KBM-7 (cell line): ENCODE measurements at regions not wholly inside any gene's neighbourhood (a gene's known extent, or its start where the extent isn't known, plus 50 kb on each side); places are given as distances from the start of the nearest gene placed in this dataset.

Source experiments
- DNase-seq: peaks from one replicate; pipeline ENCODE4 v3.0.0-alpha.2; 2015
- in situ Hi-C: fragments of 300-500 bp; cut with MboI; formaldehyde crosslinking; loops from 2 replicates; pipeline ENCODE4 v1.14.3; 2020; ENCODE audit warnings: low sequenced_read_pairs, low pct_unique_long_range_greater_than_20kb, mixed read lengths

- in situ Hi-C loops = no loop called here
These were observed 71.0 kb downstream of the SEM1 start for GRCh38 chr7:96638669-96639068.

GRCh38 chr7:96637522-96637921 lies 72.1 kb downstream of the SEM1 start:
- no peak for DNase-seq
- in situ Hi-C loops = no loop called here

More at GRCh38 chr7:96638669-96639068, 71.0 kb downstream of the SEM1 start:
- DNase-seq = no peak

DNA sequence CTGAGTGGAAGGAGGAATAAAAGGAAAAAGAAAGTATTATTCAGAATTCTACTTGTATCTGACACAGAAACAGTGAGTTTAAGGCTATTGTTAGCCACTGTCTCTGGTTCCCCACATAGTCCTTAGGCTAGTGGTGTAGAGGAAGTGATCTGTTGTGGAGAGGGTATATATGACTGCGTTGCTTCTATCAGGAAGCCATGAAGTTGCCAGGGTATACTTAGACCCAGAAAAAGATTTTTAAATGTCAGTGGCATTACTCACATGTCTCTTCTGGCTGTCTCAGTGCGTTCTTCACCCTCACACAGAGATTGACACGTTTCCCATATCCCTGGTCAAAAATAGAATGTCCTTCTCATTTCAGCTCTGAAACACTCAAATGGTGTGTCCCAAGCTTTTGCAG lies 72.7 kb downstream of the SEM1 start:
- in situ Hi-C loops = no loop called here
- DNase-seq = no peak

DNA sequence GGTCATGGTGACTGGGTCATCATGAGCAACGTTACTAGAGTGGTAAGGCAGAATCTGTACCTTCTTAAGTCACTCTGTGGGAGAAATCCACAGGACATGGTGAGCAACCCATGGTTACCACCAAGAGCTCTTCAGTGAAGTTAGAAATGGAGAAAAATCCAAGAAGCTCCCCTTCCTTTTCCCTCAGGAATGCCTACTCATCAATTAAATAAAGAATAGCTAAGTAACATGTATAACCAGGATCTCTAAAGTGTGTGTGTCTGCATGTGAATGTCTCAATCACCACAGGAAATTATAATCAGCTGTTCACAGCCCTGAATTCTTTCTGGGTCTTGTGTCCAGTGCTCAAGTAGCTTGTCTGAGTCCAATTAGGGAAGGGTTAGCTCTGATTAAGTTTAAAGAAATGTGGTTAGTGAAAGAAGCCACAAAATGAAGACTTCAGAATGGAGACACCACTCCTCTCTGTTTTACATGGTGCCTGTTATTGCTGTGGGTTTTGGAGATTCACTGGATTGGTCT lies 73.2 kb downstream of the SEM1 start:
- no peak for DNase-seq
- in situ Hi-C loops = no loop called here

GRCh38 chr7:96629884-96630283 lies 79.8 kb downstream of the SEM1 start:
- DNase-seq = no peak
- in situ Hi-C loops = no loop called here

GRCh38 chr7:96624954-96625353 lies 84.7 kb downstream of the SEM1 start:
- in situ Hi-C loops = no loop called here
- DNase-seq = no peak

DNA sequence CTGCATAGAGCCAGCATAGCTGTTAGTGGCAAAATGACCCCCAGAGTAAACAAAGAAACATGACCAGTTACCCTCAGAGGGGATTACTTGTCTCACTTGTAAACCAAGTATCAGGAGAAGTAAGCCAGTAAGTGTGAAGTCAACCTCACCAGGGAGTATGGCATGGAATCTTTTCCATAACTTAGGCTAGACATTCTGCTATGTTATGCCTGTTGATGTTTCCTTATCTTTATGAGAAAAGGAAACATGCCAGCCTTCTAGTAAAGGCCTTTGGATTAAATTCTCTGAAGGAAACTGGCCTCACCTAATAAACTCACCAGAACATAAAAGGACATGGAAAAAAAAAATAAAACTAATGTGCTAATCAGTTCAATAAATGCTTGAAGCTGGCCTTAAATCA lies 87.7 kb downstream of the SEM1 start:
- in situ Hi-C loops = no loop called here
- DNase-seq = no peak

GRCh38 chr7:96614154-96614867 lies 95.3 kb downstream of the SEM1 start:
- no peak for DNase-seq
- in situ Hi-C loops = no loop called here

DNA sequence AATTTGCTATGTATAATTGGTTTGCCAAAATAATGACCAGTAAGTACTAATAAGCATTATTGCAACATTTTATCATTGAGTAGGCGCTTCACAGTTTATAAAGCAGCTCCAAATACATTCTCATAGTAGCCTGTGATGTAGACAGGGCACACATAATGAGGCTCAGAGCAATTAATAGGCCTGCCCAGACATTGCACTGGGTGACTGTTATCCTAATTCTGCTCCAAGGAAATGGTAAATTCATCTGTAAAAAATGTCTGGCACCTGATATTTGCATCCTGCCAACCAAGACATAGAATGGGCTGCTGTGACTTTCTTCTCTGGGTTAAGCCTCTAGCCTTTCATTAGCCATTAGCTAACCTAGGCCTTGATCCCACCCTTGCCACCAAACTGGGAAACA lies 97.6 kb downstream of the SEM1 start:
- no peak for DNase-seq
- in situ Hi-C loops = no loop called here

DNA sequence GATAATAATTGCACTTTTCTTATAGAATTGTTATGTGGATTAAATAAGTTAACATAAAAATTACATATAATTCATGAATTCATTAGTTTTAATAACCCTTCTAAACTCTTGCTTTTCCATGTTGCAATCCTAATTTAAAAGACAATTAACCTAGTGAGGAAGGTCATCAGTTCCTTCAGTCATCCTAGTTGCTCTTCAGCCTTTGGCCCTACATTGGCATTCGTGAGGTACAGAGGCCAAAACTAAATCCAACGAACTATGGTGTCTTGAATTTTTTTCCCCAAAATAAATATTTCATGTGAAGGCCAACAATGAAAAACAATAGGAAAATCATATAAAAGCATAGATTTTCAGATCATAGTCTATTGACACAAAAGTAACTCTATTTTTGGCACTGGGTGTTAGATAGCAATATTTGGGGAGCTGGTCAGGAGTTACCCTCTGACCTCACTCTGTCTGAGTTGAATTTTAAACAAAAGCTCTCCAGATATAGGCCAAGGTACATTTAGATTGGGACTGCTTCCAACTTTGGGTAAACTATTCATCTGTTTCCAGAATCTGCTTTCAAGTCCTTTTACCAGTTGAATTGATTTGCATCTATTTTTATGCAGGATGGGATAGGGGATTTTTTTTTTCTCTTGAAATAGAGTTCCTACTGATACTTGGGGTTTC lies 104.5 kb downstream of the SEM1 start:
- in situ Hi-C loops = no loop called here

DNA sequence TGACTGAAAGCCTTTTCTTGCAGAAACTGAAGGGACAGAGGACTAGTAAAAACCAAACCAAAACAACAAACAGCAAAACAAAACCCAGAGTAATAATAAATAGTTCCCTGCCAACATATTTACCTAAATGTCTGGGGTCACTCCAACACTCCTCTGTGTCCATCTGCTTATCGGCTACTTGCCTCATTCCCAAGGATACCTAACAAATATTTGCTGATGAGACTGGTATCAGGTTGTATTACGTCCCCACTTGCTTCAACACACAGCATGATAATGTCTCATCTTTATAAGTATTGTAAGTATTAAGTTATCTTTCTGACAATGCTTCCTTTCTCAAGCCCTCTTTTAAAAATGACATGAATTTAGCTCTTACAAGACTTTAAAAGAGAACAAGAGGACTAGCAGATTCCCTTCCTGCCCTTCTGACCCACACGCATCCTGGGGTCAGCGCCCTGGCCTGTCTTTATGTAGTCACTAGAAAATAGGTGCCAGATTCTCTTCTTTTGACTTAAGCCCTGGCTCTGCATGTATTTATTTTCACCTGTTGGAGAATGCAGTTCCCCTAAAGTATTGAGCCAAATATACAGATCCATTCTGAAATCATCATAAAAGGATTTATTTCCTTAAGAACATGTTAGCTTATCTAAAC lies 110.2 kb downstream of the SEM1 start:
- no peak for DNase-seq
- in situ Hi-C loops = no loop called here

More for the DNA sequence above, 104.5 kb downstream of the SEM1 start:
- no peak for DNase-seq

- in situ Hi-C loops = no loop called here
These were observed 111.2 kb downstream of the SEM1 start for GRCh38 chr7:96598421-96598820.

DNA sequence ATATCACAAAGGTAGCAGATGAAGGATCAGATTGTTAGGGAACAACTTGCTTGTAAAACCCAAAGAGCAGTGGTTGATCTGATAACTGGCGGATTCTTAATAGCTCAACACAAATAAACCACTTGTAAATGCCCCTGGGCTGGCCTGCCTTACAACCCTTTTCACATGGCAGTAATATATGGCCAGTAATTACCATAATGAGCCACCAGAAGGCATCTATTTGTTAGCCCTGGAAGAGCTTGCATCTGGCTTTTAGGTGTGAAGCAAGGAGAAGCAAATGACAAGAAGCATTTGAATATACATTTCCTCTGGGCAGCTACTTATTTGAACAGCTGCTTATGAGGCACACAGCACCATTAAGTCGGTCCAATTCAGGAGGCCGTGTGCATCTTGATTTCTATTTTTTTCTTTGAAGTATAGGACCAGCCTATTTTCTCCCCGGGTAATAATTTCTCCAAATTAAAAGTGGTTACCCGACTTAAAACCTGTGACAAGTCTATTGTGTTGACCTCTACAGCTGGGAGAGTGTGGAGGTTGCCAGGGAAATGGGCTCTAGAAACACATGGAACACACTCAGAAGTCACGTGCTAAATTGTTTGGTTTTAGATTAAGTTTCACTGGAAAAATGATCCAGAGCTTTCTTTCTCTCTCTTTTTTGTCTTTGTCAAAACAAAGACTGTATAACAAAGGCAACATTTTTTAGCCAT lies 113.4 kb downstream of the SEM1 start:
- DNase-seq = peak; percentile 9
- in situ Hi-C loops = no loop called here

More at GRCh38 chr7:96598421-96598820, 111.2 kb downstream of the SEM1 start:
- DNase-seq = no peak

- DNase-seq = no peak
- in situ Hi-C loops = no loop called here
These were observed 117.6 kb downstream of the SEM1 start for GRCh38 chr7:96591900-96592676.

DNA sequence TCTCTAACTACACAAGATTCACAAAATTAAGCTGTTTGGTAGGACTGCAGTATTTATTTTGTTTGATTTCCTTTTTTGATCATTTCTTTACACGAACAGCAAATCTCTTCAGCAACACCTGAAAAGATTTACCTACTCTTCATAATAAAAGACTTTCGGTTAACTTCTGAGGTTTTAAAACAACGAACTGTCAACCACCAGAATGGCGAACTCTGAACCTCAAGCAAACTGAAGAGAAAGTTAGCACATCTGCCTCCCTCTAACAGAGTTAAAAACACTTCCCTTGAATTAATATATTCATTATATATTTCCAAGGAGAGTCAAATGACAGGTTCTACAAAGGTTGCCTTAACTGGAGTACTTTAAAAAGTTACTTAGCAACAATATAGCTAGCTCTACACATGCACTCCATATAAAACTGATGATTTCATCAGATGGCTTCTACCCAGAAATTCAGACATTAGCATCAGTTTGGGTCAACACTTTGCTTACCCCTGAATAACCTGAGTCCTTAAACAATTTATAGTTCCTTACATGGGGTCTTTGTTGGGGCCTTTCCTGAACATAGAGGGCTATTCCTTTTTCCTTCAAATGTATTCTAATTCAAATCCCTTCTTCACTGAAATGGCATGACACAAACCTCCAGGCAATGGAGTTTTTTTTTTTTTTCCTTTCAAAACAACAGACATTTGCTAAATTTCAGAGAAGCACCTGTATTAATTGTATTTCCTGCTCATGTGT lies 118.3 kb downstream of the SEM1 start:
- in situ Hi-C loops = no loop called here
- no peak for DNase-seq

GRCh38 chr7:96589038-96589437 lies 120.6 kb downstream of the SEM1 start:
- in situ Hi-C loops = no loop called here
- DNase-seq = no peak

- no peak for DNase-seq
- in situ Hi-C loops = no loop called here
These were observed 130.5 kb downstream of the SEM1 start for GRCh38 chr7:96579119-96579518.

DNA sequence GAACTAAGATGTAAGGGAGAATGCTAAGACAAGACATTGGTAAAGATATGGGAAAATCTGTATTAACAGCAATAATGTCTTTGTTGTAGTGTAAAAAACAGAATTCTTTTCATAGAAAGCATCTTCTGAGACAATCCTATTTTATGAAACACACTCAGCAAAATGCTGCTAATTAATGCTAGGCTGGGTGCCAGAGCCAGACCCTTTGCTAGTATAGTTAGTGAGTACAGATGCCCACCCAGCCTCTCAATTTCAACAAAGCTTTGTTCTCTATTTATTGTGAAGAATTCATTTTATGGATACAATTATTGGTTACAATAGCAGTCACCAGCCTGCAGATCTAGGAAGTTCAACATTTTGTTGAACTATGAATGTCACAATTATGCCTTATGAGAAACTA lies 131.0 kb downstream of the SEM1 start:
- no peak for DNase-seq
- in situ Hi-C loops = no loop called here
